GM03348 (cell line): ENCODE measurements at regions not wholly inside any gene's neighbourhood (a gene's known extent, or its start where the extent isn't known, plus 50 kb on each side); places are given as distances from the start of the nearest gene placed in this dataset.
A peak's percentile ranks its signal among the peaks of the same experiment; 100 is the strongest.
"Not testable (repeated sequence)": the region's sequence is repeated elsewhere in the genome, so short reads cannot be mapped to it uniquely, and the experiment has no call there.

Experiments
- DNase-seq: peaks from one replicate; pipeline ENCODE4 v3.0.0; 2012; ENCODE audit warnings: low spot score

- no peak for DNase-seq
Measured at GRCh38 chr9:113665064-113665463, 201.5 kb downstream of the RGS3 start.

- DNase-seq: no peak
Measured at GRCh38 chr9:113665756-113666155, 202.2 kb downstream of the RGS3 start.

- peak; percentile 53 for DNase-seq
Measured at GRCh38 chr9:113668061-113668460, 204.5 kb downstream of the RGS3 start.

GRCh38 chr9:113669522-113670115 lies 206.1 kb downstream of the RGS3 start:
- peak; percentile 54 for DNase-seq

GRCh38 chr9:113673726-113674125 lies 202.4 kb upstream of the ZNF618 start:
- no peak for DNase-seq

- peak; percentile 37 for DNase-seq
Measured at GRCh38 chr9:113674436-113674835, 201.7 kb upstream of the ZNF618 start.

GRCh38 chr9:113675475-113675941 lies 200.6 kb upstream of the ZNF618 start:
- peak; percentile 92 for DNase-seq

- peak; percentile 35 for DNase-seq
Measured at GRCh38 chr9:113677057-113677456, 199.1 kb upstream of the ZNF618 start.

GRCh38 chr9:113677569-113677968 lies 198.5 kb upstream of the ZNF618 start:
- DNase-seq: no peak

- DNase-seq: no peak
Measured at GRCh38 chr9:113678119-113678858, 197.8 kb upstream of the ZNF618 start.

- no peak for DNase-seq
Measured at GRCh38 chr9:113678859-113679256, 197.3 kb upstream of the ZNF618 start.

- peak; percentile 81 for DNase-seq
Measured at GRCh38 chr9:113682297-113682771, 193.8 kb upstream of the ZNF618 start.

GRCh38 chr9:113685636-113686035 lies 190.5 kb upstream of the ZNF618 start:
- not testable (repeated sequence) for DNase-seq

GRCh38 chr9:113687107-113687679 lies 188.9 kb upstream of the ZNF618 start:
- DNase-seq: no peak

- no peak for DNase-seq
Measured at GRCh38 chr9:113687680-113688371, 188.3 kb upstream of the ZNF618 start.

- no peak for DNase-seq
Measured at GRCh38 chr9:113690055-113690740, 185.9 kb upstream of the ZNF618 start.

- no peak for DNase-seq
Measured at GRCh38 chr9:113692256-113692655, 183.9 kb upstream of the ZNF618 start.

- no peak for DNase-seq
Measured at GRCh38 chr9:113694912-113695311, 181.2 kb upstream of the ZNF618 start.

- DNase-seq: no peak
Measured at GRCh38 chr9:113695440-113695851, 180.7 kb upstream of the ZNF618 start.

- DNase-seq: no peak
Measured at GRCh38 chr9:113695901-113696300, 180.2 kb upstream of the ZNF618 start.

GRCh38 chr9:113701774-113702755 lies 174.0 kb upstream of the ZNF618 start:
- DNase-seq: peak; percentile 61
